ENCODE measurements at regions not wholly inside any gene's neighbourhood (a gene's known extent, or its start where the extent isn't known, plus 50 kb on each side); places are given as distances from the start of the nearest gene placed in this dataset.
"Not testable (repeated sequence)": the region's sequence is repeated elsewhere in the genome, so short reads cannot be mapped to it uniquely, and the experiment has no call there.

GRCh38 chr6:144676310-144676709 is 391.2 kb downstream of the UTRN start:
- not testable (repeated sequence) for DNase-seq (ENCODE audit: low spot score)

- not testable (repeated sequence) for DNase-seq (ENCODE audit: low spot score)
Measured at GRCh38 chr6:144677263-144677662, 392.1 kb downstream of the UTRN start.

- DNase-seq (ENCODE audit: low spot score): no peak
Measured at GRCh38 chr6:144678844-144679243, 393.7 kb downstream of the UTRN start.

- DNase-seq (ENCODE audit: low spot score): no peak
Measured at GRCh38 chr6:144681334-144681733, 396.2 kb downstream of the UTRN start.

- no peak for DNase-seq (ENCODE audit: low spot score)
Measured at GRCh38 chr6:144683216-144684070, 398.3 kb downstream of the UTRN start.

- DNase-seq (ENCODE audit: low spot score): no peak
Measured at GRCh38 chr6:144688713-144689112, 403.6 kb downstream of the UTRN start.

GRCh38 chr6:144689503-144690040 is 404.4 kb downstream of the UTRN start:
- DNase-seq (ENCODE audit: low spot score): no peak

GRCh38 chr6:144690133-144690532 is 405.0 kb downstream of the UTRN start:
- DNase-seq (ENCODE audit: low spot score): no peak

- DNase-seq (ENCODE audit: low spot score): no peak
Measured at GRCh38 chr6:144690666-144691065, 405.5 kb downstream of the UTRN start.

GRCh38 chr6:144692050-144692449 is 406.9 kb downstream of the UTRN start:
- DNase-seq (ENCODE audit: low spot score): not testable (repeated sequence)

GRCh38 chr6:144695858-144696533 is 410.9 kb downstream of the UTRN start:
- DNase-seq (ENCODE audit: low spot score): no peak

GRCh38 chr6:144696610-144697368 is 411.7 kb downstream of the UTRN start:
- no peak for DNase-seq (ENCODE audit: low spot score)

GRCh38 chr6:144697369-144697760 is 412.2 kb downstream of the UTRN start:
- DNase-seq (ENCODE audit: low spot score): peak; percentile 49

GRCh38 chr6:144697801-144698200 is 412.7 kb downstream of the UTRN start:
- peak; percentile 9 for DNase-seq (ENCODE audit: low spot score)

GRCh38 chr6:144702781-144703180 is 417.6 kb downstream of the UTRN start:
- DNase-seq (ENCODE audit: low spot score): no peak

GRCh38 chr6:144710207-144710606 is 425.1 kb downstream of the UTRN start:
- DNase-seq (ENCODE audit: low spot score): no peak

- DNase-seq (ENCODE audit: low spot score): no peak
Measured at GRCh38 chr6:144711661-144712060, 426.5 kb downstream of the UTRN start.

GRCh38 chr6:144712541-144712940 is 427.4 kb downstream of the UTRN start:
- DNase-seq (ENCODE audit: low spot score): no peak

GRCh38 chr6:144714021-144714712 is 429.0 kb downstream of the UTRN start:
- DNase-seq (ENCODE audit: low spot score): no peak

- DNase-seq (ENCODE audit: low spot score): no peak
Measured at GRCh38 chr6:144715344-144715743, 430.2 kb downstream of the UTRN start.

GRCh38 chr6:144718431-144718830 is 433.3 kb downstream of the UTRN start:
- DNase-seq (ENCODE audit: low spot score): no peak
